ENCODE measurements at regions not wholly inside any gene's neighbourhood (a gene's known extent, or its start where the extent isn't known, plus 50 kb on each side); places are given as distances from the start of the nearest gene placed in this dataset.
"Not testable (repeated sequence)": the region's sequence is repeated elsewhere in the genome, so short reads cannot be mapped to it uniquely, and the experiment has no call there.

DNA sequence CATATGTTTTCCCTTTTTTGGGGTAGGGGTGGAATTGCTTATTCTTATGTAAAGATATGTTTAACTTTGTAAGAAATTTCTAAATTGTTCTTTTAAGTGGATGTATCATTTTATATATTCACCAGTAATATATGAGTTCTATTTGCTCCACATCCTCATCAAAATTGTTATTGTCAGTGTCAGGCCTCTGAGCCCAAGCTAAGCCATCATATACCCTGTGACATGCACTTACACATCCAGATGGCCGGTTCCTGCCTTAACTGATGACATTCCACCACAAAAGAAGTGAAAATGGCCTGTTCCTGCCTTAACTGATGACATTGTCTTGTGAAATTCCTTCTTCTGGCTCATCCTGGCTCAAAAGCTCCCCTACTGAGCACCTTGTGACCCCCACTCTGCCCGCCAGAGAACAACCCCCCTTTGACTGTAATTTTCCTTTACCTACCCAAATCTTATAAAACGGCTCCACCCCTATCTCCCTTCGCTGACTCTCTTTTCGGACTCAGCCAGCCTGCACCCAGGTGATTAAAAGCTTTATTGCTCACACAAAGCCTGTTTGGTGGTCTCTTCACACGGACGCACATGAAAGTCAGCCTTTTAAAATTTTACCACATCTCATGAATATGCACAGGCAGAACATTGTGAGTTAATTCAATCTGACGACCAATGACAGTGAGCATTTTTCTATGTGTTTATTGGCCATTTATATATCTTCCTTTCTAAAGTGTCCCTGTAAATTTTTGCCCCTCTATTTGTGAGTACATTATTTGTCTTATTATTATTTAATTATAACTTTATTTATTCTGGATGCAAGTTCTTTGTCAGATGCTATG lies 176.8 kb downstream of the CDC14C start:
- not testable (repeated sequence) for DNase-seq

DNA sequence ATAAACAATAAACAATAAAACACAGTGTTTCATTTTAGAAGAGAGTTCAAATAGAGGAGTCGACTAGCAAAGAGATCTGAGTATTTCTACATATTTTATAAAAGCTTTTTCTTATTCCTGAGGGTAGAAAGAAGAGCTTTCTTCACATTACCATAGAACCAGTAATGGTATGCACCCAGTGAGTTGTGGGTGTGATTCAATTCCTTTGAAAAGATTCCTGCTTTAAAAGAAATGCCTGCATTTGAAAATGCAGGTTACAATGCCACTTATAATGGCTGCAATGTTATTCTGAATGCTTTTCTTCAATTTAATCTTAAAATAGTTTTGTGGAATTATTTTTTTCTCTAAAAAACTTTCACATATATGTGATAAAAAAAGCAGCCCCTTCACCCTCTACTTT lies 178.1 kb downstream of the CDC14C start:
- DNase-seq, result no peak

DNA sequence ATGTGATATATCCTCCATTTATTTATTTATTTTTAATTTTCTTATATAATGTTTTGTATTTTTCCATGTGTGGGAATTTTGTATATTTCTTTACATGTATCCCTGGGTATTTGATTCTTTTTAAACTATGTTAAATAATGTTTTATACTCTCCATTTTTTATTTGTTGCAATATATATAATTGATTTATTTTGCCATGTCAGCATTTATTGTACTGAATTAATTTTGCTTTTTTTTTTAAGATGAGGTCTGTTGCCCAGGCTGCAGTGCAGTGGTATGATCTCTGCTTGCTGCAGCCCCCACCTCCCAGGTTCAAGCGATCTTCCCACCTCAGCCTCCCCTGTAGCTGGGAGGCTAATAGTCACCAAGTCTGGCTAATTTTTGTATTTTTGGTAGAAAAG lies 187.4 kb downstream of the CDC14C start:
- no peak for DNase-seq

DNA sequence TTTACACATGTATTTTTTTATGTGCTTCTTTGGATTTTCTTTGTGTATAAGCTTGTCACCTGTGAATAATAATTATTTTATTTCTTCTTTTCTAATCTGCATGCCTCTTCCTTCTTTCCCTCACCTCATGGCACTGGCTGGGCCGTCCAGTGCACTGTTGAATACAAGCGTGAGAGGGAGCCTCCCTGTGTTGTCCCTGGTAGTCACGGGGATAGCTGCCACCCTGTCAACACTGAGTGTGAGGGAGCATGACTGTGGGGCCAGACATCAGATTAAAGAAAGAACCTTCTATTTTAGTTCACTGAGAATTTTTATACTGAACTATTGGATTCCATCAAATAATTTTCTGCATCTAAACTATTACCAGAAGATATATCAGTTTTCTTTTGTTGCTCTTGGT lies 187.9 kb downstream of the CDC14C start:
- no peak for DNase-seq

DNA sequence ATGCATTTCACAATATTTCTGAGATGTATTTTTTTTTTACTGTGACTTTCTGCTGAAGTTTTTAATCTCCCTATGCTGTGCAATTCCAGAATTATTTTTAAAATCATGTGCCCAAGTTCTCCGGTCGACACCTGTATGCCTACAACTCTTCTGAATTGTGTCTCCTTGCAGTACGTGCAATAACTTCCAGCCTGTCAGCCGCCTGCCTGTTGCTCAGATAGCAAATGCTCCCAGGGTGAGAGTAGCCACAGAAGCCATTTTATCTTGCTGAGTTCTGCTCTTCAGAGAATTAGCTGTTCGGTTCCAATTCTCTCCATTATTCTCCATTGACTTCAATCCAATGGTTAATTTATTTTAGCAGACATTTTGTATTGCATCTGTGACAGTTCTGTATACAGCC lies 188.3 kb downstream of the CDC14C start:
- DNase-seq, result no peak

DNA sequence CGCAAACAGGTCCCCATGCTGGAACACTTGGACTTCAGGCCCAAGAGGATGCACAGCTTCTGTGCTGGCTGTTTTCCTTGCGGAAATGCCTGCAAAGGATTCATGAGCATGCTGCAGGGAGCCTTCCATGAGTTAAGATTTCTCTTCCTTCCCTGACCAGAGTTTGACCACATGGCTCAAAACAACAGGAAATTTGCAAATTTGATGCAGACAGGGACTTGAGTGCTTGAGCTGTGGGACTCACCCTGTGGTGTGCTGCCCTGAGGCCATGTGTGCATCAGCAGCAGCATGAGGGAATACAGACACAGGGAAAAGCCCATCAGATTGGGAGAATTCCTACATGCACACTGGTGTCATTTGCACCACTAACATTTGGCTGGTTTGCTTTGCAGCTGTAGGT lies 195.4 kb downstream of the CDC14C start:
- no peak for DNase-seq

DNA sequence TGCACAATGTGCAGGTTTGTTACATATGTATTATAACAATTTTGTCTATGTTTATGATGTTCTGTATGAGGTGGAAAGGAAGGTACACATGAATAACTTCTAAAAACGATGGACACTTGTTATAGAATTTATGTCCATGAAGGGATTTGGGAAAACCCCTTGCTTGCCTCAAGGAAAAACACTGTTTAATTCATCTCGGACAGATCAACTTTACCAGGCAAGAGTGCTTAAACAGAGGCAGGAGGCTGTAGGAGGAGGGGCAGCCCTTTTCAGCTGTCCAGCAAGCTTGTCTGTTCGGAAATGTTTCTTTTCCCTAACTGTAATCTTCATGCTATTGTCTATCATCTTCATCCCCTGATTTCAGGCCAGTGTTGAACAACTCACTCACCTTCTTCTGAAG lies 200.9 kb downstream of the CDC14C start:
- no peak for DNase-seq

DNA sequence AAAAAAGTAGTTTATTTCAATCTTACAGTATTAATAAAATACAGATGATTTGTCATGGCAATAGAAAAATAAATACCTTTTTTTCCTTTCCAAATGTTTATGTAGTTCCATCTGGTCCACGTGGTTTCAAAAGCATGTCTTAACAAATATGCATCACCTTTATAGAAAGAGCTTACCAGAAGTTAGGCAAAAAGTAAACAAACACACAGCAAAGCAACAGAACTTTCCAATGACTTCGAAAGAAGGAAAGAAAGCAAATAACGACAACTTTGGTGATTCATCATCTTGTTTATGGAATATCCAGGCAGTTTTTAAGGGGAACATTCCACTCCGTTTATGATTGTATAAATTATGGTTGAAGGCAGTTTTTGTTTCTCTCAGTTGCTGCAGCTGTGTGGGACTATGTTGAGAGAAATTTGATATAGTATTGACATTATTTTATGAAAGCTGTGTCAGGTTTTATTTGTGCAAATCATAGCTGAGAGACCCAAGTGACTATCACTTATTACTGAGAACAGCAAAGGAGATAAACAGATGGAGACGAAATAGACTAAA lies 203.1 kb downstream of the CDC14C start:
- no peak for DNase-seq

DNA sequence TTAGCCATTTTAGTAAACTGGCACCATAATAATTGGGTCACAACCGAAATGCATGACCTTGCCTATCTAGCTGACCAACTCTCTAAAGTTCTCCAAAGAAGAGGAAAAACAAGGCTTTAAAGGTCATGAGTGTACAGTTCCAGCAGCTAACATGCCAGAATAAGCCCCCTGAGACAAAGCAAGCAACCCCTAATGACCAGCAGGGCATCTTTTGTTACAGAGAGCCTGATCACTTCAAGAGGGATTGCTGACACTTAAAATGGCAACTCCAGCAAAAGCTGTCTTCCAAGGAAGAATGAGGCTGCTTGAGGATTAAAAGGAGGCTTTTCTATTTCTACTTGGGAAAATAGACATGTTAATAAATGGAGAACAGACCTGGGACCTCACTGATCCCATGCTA lies 213.6 kb downstream of the CDC14C start:
- no peak for DNase-seq

DNA sequence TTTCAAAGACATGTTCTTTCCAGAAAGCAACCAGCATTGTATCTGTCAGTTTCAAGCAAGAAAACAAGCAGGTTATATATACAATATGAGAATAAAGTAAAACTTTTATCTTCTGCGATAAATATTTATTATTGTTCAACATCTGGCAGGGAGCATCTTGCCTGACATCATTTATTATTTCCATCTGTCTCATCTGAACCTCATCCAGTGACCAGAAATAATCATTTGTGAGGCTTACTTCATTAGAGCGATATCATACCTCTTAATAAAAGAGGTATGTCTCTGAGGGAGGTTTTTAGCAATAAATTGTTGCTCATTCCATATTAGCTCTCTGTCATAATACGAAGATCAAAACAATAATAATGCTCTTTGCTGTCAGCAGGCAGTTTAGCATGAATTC lies 226.1 kb downstream of the CDC14C start:
- no peak for DNase-seq

DNA sequence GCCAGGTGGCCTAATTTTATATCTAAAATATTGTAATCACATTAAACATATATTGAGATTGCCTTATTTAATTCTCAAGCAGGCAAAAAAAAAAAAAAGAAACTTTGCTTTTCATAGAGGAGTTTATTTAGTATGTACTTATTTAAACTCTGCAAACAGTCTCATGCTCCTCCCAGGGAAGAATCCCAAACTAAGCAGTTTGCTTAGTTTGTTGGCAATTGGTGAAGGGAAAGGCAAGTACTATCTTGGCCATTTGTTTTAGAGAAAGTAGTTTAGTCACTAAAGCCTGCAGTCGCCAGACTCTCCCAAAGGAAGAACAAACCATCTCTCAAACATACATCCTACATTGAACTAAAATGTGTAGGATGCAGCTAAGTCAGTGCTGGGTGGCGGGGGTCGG lies 226.8 kb downstream of the CDC14C start:
- DNase-seq, result no peak

DNA sequence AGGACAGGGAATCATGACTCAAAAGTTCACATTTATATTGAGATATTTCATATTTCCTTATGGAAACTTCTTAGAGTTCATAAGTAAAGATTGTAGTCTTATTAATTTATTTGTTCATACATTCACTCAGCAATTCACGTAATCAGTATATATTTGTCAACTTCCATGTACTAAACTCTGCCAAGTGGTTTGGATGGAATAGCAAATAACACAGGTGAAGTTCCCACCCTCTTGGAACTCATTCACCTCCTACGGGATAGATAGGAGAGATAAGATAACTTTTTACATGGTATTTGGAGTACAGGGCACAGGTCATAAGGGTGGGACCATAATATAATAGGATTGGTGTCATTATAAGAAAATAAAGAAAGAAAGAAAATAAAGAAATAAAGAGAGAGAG lies 234.0 kb downstream of the CDC14C start:
- no peak for DNase-seq

DNA sequence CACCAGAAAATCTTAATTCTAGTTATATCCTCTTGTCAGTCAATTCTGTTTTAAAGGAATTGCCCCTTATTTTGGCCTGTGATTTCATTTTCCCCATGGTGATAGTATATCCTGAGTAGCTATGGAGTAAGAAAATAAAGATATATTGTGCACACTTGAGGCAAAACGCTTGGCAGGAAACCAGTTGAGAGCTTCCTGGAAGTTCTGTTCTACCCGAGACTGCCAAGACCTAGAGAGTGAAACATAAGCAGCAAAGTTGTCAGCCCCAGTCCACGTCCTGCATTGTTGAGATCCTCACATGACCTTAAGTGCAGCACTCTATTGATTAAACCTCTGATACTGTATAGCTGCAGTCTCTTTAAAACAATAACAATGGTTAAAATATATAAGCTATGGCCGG lies 235.2 kb downstream of the CDC14C start:
- DNase-seq, result no peak

DNA sequence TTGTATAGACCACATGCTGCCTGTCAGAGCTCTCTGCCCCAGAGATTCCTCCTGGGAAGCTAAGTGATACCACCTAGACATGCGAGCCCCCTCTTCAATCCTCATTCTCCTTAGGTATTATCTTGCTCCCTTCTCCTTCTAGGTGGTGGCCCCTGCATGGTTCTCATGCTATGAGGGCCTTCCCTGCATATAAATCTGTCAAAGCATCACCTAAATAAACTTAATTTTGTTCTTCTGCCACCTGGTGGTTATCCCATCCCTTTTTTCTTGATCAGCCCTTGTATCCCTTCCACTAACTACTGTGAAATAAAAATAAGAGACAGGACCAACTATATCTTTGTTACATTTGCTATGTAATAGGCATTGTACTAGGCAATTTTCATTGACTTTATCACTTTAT lies 242.1 kb downstream of the CDC14C start:
- no peak for DNase-seq

DNA sequence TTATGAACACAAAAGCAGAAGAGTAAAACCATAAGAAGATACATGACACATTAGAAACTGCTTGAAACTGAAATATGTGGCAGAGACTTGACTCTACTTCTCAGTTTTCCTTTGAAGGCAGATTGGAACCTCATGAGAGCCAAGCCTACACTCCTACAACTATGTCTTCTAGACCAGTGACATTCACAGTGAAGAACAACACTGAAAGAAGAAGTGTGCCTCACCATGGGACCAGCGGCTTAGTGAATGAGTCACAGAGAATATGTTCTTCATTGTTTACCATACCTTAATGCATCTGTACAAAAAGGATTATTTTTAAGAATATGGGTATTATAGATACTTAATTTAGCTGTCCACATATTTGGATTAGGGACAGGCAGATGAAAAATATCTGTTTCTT lies 248.3 kb downstream of the CDC14C start:
- no peak for DNase-seq

DNA sequence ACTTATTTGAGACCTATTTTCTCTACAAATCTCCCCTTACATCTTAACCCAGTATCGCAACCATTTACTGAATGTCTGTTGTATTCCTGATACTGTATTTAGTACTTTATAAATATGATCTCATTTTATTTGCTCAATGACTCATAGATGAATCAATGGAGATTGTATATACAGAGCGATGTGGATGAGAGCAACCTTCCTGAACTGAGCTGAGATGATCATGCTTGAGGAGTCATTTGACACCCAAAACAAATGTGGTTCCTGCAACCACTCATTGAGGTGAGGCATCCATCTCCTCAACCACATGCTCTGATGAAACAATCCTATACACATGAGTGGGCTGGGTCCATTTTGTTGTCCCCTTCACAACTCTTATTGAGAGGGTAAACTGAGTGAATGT lies 250.0 kb downstream of the CDC14C start:
- DNase-seq, result no peak

DNA sequence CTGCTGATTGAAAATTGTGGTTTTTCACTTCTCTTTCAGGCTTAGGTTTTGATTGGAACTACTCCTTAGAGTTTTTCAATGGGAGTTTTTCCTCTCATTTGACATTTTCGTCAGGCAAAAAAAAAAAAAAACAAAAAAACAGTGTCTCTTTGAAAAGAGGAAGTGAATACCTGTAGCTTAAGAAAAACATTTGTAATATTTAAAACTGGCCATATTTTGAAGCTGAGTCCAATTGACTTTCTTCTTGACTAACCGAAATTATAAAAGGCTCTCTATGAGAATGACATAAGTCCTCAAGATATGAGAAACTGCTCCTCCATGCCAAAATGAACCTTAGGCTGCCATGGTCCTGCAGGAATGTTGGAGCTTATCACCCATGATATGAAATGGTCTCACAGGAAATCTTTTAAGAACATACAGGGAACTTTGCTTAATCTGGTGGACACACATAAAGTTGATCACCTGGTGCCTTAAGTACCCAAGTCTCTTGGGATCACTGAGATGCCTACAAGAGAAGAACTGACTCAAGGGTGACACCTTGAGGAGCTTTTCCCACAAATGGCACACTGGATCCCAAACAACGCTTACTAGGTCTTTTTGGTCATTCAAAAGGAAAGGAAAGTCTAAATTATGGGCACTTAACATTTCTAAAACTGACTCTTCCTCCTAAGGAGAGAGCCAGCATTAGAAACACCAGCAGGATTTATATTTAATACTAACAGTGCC lies 263.4 kb downstream of the CDC14C start:
- DNase-seq, result no peak

DNA sequence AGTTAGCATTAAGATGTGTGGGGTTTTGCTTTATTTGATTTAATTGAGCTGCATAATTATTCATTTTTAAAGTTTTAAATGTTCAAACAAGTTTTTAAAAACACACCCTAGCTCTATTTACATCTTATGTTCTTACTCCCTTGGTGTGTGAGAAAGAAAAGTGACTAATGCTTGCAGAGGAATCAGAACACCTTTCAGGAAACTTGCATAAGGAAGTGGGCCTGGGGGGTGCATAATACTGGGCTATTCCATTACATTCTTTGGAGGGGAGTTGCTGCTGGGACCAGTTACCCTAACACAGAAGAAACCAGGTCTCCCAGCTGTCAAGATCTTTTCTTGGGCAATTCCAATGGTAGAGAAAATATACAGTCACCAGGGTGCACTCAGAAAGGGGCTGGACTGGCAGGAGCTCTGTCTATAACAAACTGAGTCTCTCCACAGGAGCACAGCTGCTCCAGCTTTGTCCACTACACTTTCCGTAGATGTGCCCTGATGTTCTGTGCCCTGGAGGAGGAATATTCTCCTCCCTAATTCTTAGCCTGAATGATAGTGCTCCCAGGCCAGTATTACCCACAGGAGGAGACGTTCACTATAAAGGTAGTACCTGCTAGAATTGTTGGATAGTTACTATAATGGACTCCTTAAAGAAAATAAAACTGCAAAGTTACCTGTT lies 304.2 kb downstream of the CDC14C start:
- DNase-seq, result no peak

DNA sequence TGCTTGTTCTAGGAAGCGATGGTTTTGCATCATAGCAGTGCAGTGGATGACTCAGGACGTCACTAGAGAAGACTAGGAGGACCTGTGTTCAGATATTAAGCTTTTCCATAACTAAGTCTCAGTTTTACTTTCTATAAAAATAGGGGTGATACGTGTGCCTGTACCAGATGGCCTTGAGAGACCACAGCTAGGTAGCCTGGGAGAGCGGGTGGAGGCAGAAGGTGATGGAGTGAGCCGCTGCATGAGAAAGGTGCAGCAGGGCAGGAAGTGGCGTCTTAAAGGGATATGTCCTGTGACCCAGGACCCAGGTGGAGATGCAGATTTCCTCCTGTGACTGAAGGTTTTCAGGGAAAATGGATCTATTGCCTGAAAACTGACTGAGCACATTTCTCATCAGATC lies 304.9 kb downstream of the CDC14C start:
- no peak for DNase-seq

DNA sequence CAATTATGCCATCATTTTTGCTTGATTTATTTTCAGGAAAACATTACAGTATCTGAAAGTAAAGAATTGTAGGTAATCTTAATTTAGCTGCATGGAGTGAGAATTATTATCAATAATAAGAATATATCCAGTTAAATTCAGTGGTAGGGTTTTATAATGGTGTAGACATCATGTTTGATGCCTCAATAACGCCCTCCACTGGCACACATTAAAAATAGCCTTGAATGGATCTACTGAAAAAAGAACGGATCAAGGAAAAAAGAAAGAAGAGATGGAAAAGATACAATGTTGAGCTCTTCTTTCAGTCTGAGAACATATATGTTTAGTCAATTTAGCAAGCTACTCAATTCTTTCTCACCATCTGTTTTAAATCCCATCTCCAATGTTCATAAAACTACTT lies 319.2 kb downstream of the CDC14C start:
- DNase-seq, result no peak

DNA sequence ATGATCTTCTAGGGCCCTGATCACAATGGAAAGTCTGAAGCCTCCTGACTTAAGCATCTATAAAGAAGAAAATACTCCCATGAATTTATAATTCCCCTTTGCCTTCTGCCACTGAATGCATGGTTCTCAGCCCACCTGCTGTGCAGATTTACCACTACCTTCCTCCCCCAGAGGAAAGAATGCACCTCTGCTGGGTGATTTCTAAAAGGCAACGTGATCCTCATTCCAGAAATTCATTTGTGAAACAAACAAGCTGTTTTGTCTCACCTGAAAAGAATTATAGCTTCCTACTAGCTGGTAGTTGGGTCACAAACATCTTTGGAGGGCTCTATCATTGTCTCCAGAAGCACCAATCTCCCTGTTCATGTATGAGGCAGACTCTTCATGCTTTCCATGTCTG lies 320.2 kb downstream of the CDC14C start:
- DNase-seq, result no peak

DNA sequence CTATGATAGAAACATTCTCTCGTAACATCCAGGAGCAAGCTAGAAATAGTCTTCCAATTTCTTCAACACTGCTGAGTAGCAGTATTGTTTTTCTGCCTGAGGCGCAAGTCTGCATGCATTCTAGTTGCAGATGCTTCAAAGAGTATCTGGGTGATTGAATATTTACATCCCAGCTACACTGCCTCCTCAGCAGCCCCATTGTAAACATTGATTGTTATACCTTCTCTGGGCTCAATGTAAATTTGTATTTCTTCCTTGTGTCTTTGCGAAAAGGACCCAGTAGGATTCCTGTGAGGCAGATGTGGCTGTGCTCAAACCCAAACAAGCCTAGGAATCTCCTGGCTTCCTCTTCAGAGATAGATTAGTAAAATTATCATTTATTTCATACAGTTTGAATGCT lies 320.7 kb downstream of the CDC14C start:
- no peak for DNase-seq

DNA sequence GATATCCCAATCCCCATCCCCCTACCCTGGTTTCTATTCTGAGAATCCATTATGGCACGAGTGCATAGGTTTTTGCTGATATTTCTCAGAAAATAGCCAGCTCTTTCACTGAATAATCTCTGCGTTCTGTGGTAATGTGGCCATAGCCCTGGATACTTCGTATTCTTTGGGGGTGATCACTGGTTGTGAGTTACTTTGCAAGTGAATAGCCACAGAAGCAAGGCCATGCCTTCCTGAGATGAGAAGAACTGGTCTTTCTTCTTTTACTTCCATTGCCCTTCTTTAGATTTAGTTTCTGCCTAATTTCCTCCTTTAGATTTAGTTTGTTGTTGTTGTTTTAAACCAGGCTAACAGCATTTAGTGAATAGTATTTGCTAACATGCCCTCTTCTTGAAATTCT lies 323.4 kb downstream of the CDC14C start:
- no peak for DNase-seq

DNA sequence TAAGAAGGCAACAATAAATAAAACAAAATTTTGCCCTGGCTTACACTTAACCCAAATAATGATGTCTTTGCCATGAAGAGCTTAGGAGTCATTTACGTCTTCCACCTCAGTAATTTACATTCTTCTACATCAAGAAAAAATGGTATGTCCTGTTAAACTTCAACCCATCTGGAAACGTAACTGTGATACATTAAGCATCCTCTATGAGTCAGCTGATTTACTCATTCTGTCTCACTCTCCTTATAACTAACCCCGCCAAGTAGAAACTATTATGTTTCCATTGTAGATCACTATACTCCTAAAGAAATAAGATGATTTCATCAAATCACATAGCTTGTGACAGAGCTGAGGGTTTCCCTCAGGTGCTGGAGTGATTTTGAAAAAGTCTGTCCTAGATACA lies 330.7 kb downstream of the CDC14C start:
- DNase-seq, result no peak
